Hepatocyte (in vitro differentiated cells): ENCODE measurements at regions not wholly inside any gene's neighbourhood (a gene's known extent, or its start where the extent isn't known, plus 50 kb on each side); places are given as distances from the start of the nearest gene placed in this dataset.
A peak's percentile ranks its signal among the peaks of the same experiment; 100 is the strongest.
"Not testable (repeated sequence)": the region's sequence is repeated elsewhere in the genome, so short reads cannot be mapped to it uniquely, and the experiment has no call there.

Experiments
- DNase-seq: peaks from one replicate; pipeline ENCODE4 v3.0.0-alpha.2; 2016; ENCODE audit warnings: low spot score
- H2AFZ ChIP-seq: fragments of 200-600 bp; sonication (generic); 2 replicates; pipeline ENCODE4 v1.6.0; 2016; ENCODE audit warnings: antibody characterized with exemption, mild to moderate bottlenecking
- H3K27ac ChIP-seq: fragments of 200-600 bp; sonication (generic); 2 replicates; pipeline ENCODE4 v1.5.1; 2016; ENCODE audit warnings: mild to moderate bottlenecking
- H3K27me3 ChIP-seq: fragments of 200-600 bp; sonication (generic); 2 replicates; pipeline ENCODE4 v1.6.1; 2016
- H3K36me3 ChIP-seq: fragments of 200-600 bp; sonication (generic); replicated peaks from 2 replicates; pipeline ENCODE4 v1.5.1; 2016; ENCODE audit warnings: low read depth; ENCODE audit not compliant: insufficient read depth
- H3K4me1 ChIP-seq: fragments of 200-600 bp; sonication (generic); 2 replicates; pipeline ENCODE4 v1.5.1; 2016; ENCODE audit warnings: mild to moderate bottlenecking, moderate library complexity; ENCODE audit not compliant: insufficient read depth
- H3K4me2 ChIP-seq: fragments of 200-600 bp; sonication (generic); 2 replicates; pipeline ENCODE4 v1.6.0; 2016
- H3K4me3 ChIP-seq: fragments of 200-600 bp; sonication (generic); 2 replicates; pipeline ENCODE4 v1.5.1; 2016; ENCODE audit warnings: mild to moderate bottlenecking
- H3K79me2 ChIP-seq: fragments of 200-600 bp; sonication (generic); 2 replicates; pipeline ENCODE4 v1.6.0; 2017; ENCODE audit warnings: mild to moderate bottlenecking
- H3K9me2 ChIP-seq: fragments of 200-600 bp; sonication (generic); replicated peaks from 2 replicates; pipeline ENCODE4 v1.6.0; 2017; ENCODE audit warnings: mild to moderate bottlenecking; ENCODE audit not compliant: insufficient read depth
- H3K9me3 ChIP-seq: fragments of 200-600 bp; sonication (generic); 2 replicates; pipeline ENCODE4 v1.5.1; 2016; ENCODE audit warnings: low read depth, mild to moderate bottlenecking
- H4K20me1 ChIP-seq: fragments of 200-600 bp; sonication (generic); 2 replicates; pipeline ENCODE4 v1.6.0; 2016; ENCODE audit warnings: mild to moderate bottlenecking; ENCODE audit not compliant: insufficient read depth, poor library complexity, severe bottlenecking
- CTCF ChIP-seq: fragments of 200-600 bp; sonication (generic); IDR thresholded peaks from 2 replicates; pipeline ENCODE4 v1.5.1; 2016; ENCODE audit warnings: antibody characterized with exemption, mild to moderate bottlenecking; ENCODE audit not compliant: poor library complexity
- EZH2 ChIP-seq: fragments of 200-600 bp; sonication (generic); IDR thresholded peaks from 2 replicates; pipeline ENCODE4 v1.6.1; 2016; ENCODE audit warnings: antibody characterized with exemption, mild to moderate bottlenecking, borderline replicate concordance
- EZH2phosphoT487 ChIP-seq: fragments of 200-600 bp; sonication (generic); IDR thresholded peaks from one replicate; pipeline ENCODE4 v1.6.1; 2018; ENCODE audit warnings: antibody characterized with exemption, mild to moderate bottlenecking, low read depth, moderate library complexity; ENCODE audit not compliant: unreplicated experiment, severe bottlenecking
- WGBS: methylation state at CpG from one replicate; pipeline ENCODE4 v1.1.6; 2016; ENCODE audit warnings: low lambda C conversion rate; ENCODE audit errors: missing lambda C conversion rate; 5-methylcytosine and 5-hydroxymethylcytosine counted together

GRCh38 chr18:32868406-32868805 is 95.6 kb upstream of the KLHL14 start:
- Histone ChIP-seq H3K9me3 (no peaks in the 10 kb centered on the region), H3K4me3 (no peak overlapping the region), H2AFZ (no peak overlapping the region), H3K27me3 (peaks cover 5% of the 10 kb centered on the region), H3K27ac (no peak overlapping the region), H3K36me3 (no peaks in the 10 kb centered on the region), H4K20me1 (no peaks in the 10 kb centered on the region), H3K9me2 (no peaks in the 10 kb centered on the region), H3K79me2 (no peaks in the 10 kb centered on the region), H3K4me2 (peak overlapping the region; percentile 44), H3K4me1 (peaks cover 4% of the 10 kb centered on the region)
- DNase-seq: no peak
- no peak for TF ChIP-seq CTCF
- no peak for TF ChIP-seq EZH2
- no peak for TF ChIP-seq EZH2phosphoT487
- WGBS: 57% methylated on average over 7 of the region's 7 CpGs

GRCh38 chr18:32867936-32868335 is 95.1 kb upstream of the KLHL14 start:
- Histone ChIP-seq H3K27me3 (peaks cover 5% of the 10 kb centered on the region), H3K27ac (no peak overlapping the region), H4K20me1 (no peaks in the 10 kb centered on the region), H2AFZ (no peak overlapping the region), H3K79me2 (no peaks in the 10 kb centered on the region), H3K4me2 (peak overlapping the region; percentile 44), H3K4me3 (no peak overlapping the region), H3K9me3 (no peaks in the 10 kb centered on the region), H3K4me1 (peaks cover 4% of the 10 kb centered on the region), H3K36me3 (no peaks in the 10 kb centered on the region), H3K9me2 (no peaks in the 10 kb centered on the region)
- WGBS: 56% methylated on average over 10 of the region's 10 CpGs
- DNase-seq: no peak
- no peak for TF ChIP-seq EZH2phosphoT487
- TF ChIP-seq EZH2: no peak
- TF ChIP-seq CTCF: no peak

GRCh38 chr18:32867330-32867729 is 94.5 kb upstream of the KLHL14 start:
- Histone ChIP-seq H2AFZ (no peak overlapping the region), H4K20me1 (no peaks in the 10 kb centered on the region), H3K79me2 (no peaks in the 10 kb centered on the region), H3K36me3 (no peaks in the 10 kb centered on the region), H3K27ac (no peak overlapping the region), H3K9me3 (no peaks in the 10 kb centered on the region), H3K4me1 (peaks cover 4% of the 10 kb centered on the region), H3K4me2 (no peak overlapping the region), H3K27me3 (peaks cover 5% of the 10 kb centered on the region), H3K9me2 (no peaks in the 10 kb centered on the region), H3K4me3 (no peak overlapping the region)
- DNase-seq: no peak
- 86% methylated on average over 6 of the region's 6 CpGs for WGBS
- no peak for TF ChIP-seq EZH2phosphoT487
- TF ChIP-seq EZH2: no peak

GRCh38 chr18:32862031-32862430 is 89.2 kb upstream of the KLHL14 start:
- H3K9me3 ChIP-seq, H2AFZ ChIP-seq, H3K4me3 ChIP-seq, H3K9me2 ChIP-seq, H3K4me2 ChIP-seq, H3K79me2 ChIP-seq, H3K27ac ChIP-seq, H3K27me3 ChIP-seq, H3K4me1 ChIP-seq, DNase-seq, H3K36me3 ChIP-seq, H4K20me1 ChIP-seq: not testable (repeated sequence)
- WGBS: 65% methylated on average over 10 of the region's 18 CpGs
